SK-N-DZ (cell line): ENCODE measurements at regions not wholly inside any gene's neighbourhood (a gene's known extent, or its start where the extent isn't known, plus 50 kb on each side); places are given as distances from the start of the nearest gene placed in this dataset.
"Not testable (repeated sequence)": the region's sequence is repeated elsewhere in the genome, so short reads cannot be mapped to it uniquely, and the experiment has no call there.

Experiments used
- DNase-seq: peaks from one replicate; pipeline ENCODE4 v3.0.0-alpha.2; 2015; ENCODE audit warnings: low spot score

DNA sequence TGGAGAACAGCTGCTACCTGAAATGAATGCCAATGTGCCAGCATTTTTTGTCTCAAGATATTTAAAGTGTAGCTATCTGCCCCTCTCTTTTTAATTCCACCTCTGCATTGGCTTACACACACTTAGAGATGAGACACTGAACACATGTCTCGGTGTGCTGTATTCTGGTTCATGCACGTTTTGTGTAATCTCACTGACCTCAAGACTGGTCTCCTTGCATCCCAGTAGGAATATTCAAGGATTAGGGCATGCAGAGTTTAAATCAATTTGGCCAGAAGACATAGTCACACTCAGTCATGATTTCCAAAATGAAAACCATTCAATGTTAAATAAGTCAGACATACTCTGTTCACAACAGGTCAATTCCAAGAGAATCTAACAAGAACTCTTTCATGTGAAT is 561.8 kb upstream of the TUSC1 start:
- no peak for DNase-seq

DNA sequence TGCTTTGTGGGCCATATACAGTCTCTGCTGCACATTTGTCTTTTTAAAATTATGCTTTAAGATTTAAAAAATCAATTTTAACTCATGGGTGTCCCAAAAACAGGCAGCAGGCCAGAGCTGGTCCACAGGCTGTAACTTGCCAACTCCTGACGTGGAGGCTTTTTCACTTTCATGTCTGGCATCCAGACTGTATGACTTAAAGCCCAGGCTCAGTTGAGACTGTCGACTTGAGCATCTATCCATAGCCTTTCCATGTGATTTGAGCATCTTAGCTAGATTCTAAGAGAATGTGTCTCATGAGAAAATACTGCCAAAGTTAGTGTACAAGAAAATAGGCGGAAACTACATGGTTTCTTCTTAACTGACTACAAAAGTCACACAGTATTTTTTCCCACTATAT is 559.0 kb upstream of the TUSC1 start:
- DNase-seq, result no peak

DNA sequence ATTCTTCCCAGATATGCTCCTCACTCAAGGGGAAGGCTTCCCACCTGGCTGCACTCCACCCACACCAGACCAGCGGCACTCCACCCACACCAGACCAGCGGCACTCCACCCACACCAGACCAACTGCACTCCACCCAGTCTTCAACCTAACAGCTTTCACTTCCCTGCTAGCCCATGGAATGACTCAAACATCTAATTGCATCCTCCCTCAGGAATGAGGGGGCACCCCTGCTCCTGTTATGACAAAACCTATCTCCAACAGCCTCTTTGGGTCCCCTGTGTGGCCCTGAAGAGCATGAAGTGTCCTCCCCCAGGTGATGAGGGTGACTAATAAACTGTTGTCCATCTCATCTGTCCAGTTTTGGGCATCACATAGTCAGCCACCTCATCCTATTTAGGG is 556.6 kb upstream of the TUSC1 start:
- DNase-seq, result no peak

DNA sequence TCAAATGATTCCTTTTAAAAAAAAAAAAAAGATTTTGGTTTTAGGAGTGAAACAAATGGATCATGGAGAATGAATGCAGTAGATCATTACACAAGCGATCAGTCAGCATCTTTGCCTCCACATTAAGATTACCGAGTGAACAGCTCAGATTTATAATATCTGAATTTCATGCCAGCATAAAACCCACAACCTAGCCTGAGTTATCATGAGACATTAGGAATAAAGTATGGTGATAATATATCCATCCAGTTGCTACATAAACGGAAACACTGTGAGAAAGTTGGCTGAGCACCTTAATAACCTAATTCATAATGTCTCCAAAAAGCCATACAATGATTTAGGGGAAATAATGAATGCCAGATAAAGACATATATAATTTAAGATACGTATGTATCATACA is 553.1 kb upstream of the TUSC1 start:
- DNase-seq, result no peak

DNA sequence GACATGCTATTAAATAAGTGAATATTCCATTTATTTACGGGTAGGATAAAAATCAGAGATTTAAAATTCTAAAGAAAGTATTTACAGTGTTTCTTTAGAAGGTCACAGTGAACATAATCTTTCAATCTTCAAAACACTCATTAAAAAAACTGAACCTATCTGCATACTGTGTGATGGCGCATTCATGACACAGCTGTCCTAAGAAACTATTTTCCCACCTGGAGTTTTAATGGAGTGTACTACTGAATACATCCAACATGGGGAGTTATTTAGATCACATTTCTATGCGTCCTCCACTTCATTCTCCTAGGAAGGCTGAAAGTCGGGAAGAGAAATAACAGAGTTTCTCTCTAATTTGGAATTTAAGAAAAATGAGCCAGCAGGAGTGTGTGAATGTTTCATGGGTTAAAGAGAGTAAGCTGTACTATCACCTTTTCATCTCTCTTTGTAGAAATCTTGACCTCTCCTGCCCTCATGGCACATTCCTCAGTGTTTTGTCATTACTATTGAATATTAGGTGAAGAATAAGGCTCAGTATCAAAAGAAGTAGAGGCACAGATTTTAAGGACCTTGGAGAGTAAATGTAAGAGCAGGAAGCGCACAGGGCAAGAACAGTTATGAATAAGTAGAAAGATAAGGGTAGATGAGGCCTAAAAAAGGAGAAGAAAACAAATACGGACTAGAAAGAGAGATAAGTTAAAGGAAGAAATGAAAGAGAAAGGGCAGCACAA is 551.2 kb upstream of the TUSC1 start:
- DNase-seq, result no peak

DNA sequence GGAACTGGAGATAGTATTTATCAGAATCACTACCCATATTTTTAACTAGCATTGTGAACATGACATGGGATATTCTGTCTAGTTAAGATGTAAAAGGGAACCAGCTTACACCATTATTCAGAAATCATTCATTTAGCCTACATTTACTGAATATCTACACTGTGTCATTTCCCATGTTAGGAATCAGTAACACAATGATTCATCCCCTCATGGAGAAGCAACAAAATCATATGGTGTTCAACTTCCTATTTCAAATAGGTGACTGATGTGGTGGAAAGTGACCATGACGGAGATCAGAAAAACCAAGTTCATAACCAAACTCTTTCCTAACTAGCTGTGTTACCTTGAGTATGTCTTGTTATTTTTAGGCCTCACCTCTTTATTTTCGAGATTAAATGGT is 550.0 kb upstream of the TUSC1 start:
- DNase-seq, result no peak

DNA sequence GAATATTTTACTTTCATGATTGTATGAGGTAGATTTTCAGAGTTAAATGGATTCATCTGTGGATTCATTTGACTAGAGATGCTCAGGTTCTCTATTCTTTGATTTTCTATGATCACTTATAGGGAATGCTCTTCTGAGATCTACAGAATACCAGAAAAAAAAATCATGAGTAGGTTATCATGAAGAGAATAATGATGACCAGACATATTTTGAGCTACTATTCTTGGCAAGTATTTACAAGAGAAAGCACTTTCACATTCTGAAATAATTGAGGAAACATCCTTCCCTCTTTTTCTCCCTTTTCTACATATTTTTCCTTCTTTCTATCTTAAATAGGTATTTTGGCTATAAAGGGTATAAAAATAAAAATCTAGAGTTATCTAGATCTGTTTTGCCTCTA is 543.0 kb upstream of the TUSC1 start:
- DNase-seq, result no peak

DNA sequence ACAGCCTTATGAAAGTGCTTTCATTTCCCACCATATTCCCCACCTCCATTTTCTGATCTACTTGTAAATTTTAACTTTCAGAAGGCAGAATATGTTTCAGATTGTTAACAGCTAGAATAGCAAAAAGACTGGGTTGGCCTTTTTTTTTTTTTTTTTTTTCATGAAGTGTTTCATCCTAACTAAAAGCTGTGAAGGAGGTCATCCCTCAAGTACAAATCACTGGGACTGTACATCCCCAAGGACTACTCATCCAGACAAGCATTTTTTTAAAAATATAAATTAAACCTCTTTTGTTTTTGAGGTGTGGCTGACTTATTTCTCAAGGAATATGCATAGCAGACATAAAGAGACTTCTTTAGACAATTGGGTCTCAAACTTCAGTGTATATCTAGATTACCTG is 542.1 kb upstream of the TUSC1 start:
- DNase-seq, result no peak

DNA sequence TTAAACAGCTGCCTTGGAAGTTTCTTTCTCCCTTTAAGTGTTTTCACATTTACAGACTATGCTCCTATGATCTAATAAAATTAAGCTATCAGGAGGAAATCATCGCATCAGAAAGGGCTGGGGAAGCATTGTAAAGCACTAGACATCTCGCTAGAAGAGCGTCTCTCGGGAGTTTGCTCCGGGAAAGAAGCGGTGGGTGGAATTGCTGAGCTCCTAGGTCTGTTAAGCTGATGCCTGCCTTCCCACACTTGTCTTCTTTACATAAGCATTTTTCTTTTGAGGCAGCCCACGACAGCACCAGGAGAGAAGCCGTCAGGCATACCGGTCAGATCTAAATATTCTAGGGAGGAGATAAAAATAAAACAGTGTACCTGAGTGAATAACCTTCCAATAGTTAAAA is 541.7 kb upstream of the TUSC1 start:
- DNase-seq, result peak; percentile 5

DNA sequence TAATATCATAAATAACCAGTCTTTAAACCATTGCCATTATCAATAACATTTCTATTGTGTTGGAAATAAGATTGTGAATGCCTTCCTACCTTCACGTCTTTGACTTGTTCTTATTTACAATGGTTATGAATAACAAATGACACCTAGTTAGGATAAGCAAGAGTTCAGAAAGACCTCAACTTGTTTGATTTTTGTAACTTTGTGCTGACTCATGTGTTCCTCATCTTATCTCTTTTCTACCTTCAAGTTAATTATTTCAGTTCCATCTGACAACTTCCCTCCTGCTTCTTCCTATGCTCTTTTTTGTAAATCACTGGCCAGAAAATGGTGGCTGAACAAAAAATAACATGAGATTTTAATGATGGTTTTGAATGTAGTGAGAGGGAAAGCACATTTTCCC is 538.5 kb upstream of the TUSC1 start:
- no peak for DNase-seq

DNA sequence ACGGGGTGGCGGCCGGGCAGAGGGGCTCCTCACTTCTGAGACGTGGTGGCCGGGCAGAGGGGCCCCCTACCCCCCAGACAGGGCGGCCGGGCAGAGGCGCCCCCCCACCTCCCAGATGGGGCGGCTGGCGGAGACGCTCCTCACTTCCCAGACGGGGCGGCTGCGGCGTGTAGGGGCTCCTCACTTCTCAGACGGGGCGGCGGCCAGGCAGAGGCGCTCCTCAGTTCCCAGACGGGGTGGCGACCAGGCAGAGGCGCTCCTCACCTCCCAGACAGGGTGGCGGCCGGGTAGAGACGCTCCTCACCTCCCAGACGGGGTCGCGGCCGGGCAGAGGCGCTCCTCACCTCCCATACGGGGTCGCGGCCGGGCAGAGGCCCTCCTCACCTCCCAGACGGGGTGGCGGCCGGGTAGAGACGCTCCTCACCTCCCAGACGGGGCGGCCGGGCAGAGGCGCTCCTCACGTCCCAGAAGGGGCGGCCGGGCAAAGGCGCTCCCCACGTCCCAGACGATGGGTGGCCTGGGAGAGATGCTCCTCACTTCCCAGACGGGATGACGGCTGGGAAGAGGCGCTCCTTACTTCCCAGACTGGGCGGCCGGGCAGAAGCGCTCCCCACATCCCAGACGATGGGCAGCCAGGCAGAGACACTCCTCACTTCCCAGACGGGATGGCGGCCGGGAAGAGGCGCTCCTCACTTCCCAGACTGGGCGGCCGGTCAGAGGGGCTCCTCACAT is 536.6 kb upstream of the TUSC1 start:
- DNase-seq, result not testable (repeated sequence)

DNA sequence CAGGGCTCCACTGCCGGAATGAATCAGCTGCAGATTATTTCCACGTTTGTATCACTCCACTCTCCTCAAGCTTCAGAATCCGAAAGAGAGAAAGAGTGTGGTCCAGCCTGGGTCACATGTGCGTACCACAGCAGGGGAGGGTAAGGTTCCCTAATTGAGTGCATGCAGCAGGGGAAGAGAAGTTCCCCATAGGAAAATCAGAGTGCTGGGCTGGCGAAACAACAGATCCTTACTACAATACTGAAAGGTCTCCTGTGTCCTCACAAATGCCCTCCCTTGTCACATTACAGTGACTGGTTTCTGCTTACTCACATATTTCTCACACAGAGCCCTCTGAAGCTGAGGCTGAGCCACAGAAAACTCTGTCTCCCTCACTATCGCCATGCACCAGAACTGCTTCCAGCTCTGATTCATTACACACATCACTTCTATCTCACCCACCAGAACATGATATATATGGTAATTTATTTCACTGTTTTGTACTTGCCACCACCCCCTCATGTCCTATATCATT is 532.2 kb upstream of the TUSC1 start:
- DNase-seq, result no peak

DNA sequence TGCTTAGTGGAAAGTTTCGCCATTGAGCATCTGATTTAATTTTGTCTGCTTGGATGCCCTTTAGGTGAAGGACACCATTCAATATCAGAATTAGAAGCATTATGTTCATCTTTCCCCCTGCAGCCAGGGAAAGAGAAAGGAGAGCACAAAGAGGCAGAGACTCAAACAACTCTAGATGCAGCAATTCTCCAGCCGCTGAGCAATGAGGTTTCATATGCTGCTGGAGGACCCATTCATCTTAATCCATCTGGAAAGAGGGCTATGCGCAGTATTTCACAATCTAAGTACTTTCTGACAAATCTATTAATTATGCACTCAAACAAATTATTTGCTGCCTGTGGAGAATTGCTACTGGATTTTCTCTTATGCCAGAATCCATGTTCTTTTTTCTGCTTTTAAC is 527.0 kb upstream of the TUSC1 start:
- no peak for DNase-seq

DNA sequence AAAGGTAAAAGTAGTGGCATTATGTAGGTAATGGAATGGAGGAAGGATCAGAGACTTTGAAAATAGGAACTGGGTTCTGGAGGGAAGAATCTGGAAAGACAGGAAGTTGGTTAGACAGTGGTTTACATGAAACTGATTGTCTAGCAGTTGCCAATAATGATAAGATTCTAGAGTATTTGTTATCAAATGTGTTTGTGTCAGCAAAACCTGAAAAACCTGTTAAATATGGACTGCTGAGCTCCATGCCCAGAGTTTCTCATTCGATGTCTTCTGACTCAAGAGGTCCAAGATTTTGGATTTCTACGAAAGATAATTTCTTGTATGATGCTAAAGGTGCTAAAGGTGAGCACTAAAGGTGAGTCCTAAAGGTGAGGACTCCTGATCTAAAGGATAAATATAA is 515.0 kb upstream of the TUSC1 start:
- DNase-seq, result no peak

DNA sequence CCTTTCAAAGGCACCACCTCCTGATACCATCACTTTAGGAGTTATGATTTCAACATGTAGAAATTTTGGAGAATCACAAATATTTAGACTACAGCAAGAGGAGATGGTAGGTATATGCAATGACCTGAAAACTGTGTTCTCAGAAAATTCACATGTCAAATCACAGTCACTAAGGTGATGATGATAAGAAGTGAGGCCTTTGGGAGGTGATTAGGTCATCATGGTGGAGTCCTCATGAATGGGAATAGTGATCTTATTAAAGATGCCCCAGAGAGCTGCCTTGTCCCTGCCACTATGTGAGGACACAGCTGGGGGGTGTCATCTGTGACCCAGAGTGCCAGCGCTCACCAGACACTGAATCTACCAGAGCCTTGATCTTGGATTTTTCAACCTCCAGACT is 513.5 kb upstream of the TUSC1 start:
- no peak for DNase-seq

DNA sequence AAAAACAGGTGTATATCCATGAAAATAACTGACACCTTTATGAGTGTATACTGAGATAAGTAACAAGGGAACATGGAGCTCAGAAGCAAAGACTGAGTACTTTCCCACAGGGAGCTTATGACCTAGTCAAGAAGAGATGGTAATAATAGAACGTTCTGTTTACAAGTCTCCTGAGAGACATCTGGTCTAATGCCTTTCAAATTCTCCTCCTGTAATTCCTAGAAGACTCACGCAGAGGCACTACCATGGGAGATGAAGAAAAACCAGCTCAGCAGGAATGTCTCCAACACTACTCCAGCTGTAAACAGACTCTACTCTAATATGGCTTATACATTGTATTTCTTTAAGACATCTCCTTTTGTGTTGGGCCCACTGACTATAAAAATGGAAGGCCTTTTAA is 503.6 kb upstream of the TUSC1 start:
- DNase-seq, result no peak

DNA sequence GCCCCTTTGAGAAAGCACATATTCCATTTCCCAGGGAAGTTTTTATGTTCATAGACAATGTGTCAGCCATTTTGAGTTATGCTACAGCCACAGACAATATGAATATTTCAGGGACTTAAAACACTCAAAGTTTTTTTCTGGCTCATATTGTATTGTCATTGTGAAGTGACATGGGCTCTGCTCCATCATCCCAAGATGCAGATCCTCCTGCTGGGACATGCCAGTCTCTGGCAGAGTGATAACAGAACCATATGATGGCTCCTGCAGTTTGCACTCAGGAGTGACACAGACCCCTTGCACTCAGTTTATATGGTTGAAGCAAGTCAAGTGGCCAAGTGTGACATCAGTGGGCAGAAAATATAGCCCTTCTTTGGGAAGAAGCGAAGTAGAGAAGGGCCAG is 498.4 kb upstream of the TUSC1 start:
- no peak for DNase-seq

DNA sequence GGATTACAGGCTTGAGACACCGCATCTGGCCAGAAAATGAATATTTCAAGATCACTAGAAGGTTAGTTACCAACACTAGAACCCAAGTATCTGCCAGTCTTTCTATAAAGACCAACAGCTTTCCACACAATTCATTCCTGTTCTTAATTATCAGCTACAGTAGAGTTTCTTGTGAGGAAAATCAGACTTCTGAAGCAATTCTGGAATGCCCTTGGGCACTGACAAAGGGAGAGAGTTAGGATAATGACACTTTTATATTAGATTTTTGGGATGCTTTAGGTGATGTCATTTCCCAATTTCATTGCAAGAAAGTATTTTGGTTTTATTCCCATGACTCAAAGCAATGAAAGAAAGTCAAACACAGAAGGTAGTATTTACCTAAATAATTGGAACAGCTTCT is 497.0 kb upstream of the TUSC1 start:
- DNase-seq, result no peak

DNA sequence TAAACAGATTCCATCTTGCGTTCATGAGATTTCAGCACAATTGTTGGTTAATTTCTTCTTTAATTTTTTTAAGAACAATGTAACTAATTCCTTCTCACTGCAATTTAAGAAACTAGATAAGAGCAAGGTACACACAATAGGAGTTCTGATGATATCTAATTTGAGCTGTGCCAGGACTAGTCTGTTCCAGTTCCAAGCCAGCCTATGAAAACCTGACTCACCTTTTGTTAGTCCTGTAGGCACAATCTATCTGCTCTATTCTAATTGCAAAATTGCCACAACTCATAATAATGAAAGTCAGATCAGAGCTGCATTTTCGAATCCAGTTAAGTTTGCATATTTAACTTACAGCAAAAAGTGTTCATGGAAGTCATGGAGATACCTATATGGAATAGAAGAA is 494.1 kb upstream of the TUSC1 start:
- no peak for DNase-seq

DNA sequence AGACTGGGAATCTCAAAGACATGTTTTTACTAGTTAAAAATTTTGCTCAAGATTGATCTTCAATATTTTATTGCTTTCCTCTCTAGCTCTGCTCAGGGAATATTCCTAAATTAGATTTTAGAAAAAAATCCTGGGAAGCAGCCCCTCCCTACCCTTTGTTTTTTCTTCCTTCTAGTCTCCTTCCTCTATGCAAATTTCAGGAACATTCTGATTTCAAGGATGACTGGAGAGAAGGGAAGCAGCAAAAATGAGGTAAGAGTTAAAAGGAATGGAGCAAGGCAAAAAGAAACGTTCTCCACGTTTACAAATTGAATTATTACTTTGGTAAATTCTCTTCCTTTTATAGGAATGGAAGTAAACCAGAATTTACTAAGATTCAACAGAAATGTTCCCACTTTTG is 493.4 kb upstream of the TUSC1 start:
- no peak for DNase-seq

DNA sequence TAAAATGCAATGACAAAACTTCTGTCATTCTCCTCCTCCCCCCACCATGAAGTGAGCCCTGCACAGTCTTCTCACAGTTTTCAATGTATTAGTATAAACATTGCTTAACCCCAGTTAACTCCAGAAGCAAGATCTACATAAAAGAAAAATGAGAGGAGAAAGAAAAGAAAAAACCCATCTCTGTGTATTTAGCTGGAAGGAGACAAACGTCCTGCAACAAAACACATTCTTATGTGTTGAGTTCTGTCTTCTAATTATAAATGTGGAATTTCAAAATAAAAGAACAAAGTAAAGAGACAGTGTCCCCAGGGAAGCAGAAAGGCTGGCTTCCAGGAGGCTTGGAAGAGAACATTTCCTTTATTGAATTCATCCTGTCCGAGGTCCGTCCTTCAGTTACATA is 491.9 kb upstream of the TUSC1 start:
- DNase-seq, result no peak

DNA sequence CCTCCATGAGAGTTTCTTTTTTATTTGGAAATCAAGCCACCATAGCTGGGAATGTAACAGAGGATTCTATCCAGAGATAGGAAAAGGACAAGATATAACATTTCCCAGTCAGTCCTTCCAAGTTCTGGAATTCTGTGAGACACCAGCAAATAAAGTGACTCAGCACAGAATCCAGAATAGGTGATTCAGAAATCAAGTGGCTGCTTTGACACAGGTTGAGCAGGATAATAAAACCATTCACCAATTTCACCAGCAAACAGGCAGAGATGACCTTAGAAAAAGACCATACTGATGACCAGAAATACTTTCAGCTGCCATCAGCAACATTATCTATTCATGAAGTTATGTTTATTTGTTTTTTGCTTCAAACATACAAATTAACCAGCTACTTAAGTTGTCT is 491.5 kb upstream of the TUSC1 start:
- no peak for DNase-seq

DNA sequence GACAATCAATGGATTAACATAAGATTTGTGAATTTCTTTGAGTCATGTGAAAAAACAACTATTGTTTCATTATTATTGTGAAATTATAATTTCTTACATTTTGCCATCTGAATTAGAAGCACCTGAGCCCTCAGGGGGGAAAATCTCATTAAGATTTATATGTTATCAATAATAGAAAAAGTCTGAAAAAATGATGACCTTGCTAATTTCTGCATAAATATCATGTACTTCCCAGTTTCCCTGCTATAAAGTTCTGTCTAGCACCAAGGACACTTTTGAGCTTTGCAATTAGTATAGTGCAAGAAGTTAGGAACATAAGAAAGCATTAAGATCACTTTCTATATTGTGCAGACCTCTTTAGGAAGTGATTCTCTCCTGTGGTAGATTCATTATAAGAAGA is 488.3 kb upstream of the TUSC1 start:
- no peak for DNase-seq
